ENCODE measurements at regions not wholly inside any gene's neighbourhood (a gene's known extent, or its start where the extent isn't known, plus 50 kb on each side); places are given as distances from the start of the nearest gene placed in this dataset.
"Not testable (repeated sequence)": the region's sequence is repeated elsewhere in the genome, so short reads cannot be mapped to it uniquely, and the experiment has no call there.

- Mint-ChIP-seq H3K9me3 (no peaks in the 10 kb centered on the region), H3K27ac (no peak overlapping the region), H3K4me3 (no peak overlapping the region), H3K4me1 (peaks cover 48% of the 10 kb centered on the region), H3K36me3 (no peaks in the 10 kb centered on the region), H3K27me3 (no peaks in the 10 kb centered on the region)
- no peak for ATAC-seq
Observed at GRCh38 chr15:69664572-69665571, 212.3 kb downstream of the RPLP1 start.

GRCh38 chr15:69665641-69666111, 213.1 kb downstream of the RPLP1 start:
- no peaks in the 10 kb centered on the region for H3K9me3 Mint-ChIP-seq
- no peaks in the 10 kb centered on the region for H3K27me3 Mint-ChIP-seq
- H3K36me3 Mint-ChIP-seq = no peaks in the 10 kb centered on the region
- H3K27ac Mint-ChIP-seq = no peak overlapping the region
- ATAC-seq = no peak
- peaks cover 53% of the 10 kb centered on the region for H3K4me1 Mint-ChIP-seq
- no peak overlapping the region for H3K4me3 Mint-ChIP-seq

- Mint-ChIP-seq H3K36me3 (no peaks in the 10 kb centered on the region), H3K4me3 (peak overlapping the region; percentile 20), H3K27me3 (no peaks in the 10 kb centered on the region), H3K4me1 (peaks cover 53% of the 10 kb centered on the region), H3K9me3 (no peaks in the 10 kb centered on the region), H3K27ac (peak overlapping the region; percentile 22)
- peak; percentile 47 for ATAC-seq
Observed at GRCh38 chr15:69666441-69666882, 213.8 kb downstream of the RPLP1 start.

GRCh38 chr15:69666921-69667811, 214.5 kb downstream of the RPLP1 start:
- Mint-ChIP-seq H3K36me3 (no peaks in the 10 kb centered on the region), H3K4me1 (peaks cover 53% of the 10 kb centered on the region), H3K27me3 (no peaks in the 10 kb centered on the region), H3K9me3 (no peaks in the 10 kb centered on the region), H3K27ac (peak overlapping the region; percentile 22), H3K4me3 (no peak overlapping the region)
- peak; percentile 65 for ATAC-seq

- no peaks in the 10 kb centered on the region for H3K9me3 Mint-ChIP-seq
- H3K4me1 Mint-ChIP-seq = peaks cover 53% of the 10 kb centered on the region
- H3K4me3 Mint-ChIP-seq = no peak overlapping the region
- peak; percentile 48 for ATAC-seq
- H3K36me3 Mint-ChIP-seq = no peaks in the 10 kb centered on the region
- no peaks in the 10 kb centered on the region for H3K27me3 Mint-ChIP-seq
- peak overlapping the region; percentile 74 for H3K27ac Mint-ChIP-seq
Observed at GRCh38 chr15:69668039-69668705, 215.6 kb downstream of the RPLP1 start.

- Mint-ChIP-seq H3K9me3 (no peaks in the 10 kb centered on the region), H3K27ac (peak overlapping the region; percentile 74), H3K27me3 (no peaks in the 10 kb centered on the region), H3K4me3 (peak overlapping the region; percentile 38), H3K36me3 (no peaks in the 10 kb centered on the region), H3K4me1 (peaks cover 53% of the 10 kb centered on the region)
- ATAC-seq = peak; percentile 81
Observed at GRCh38 chr15:69668963-69669362, 216.3 kb downstream of the RPLP1 start.

GRCh38 chr15:69669446-69669845, 216.8 kb downstream of the RPLP1 start:
- Mint-ChIP-seq H3K9me3 (no peaks in the 10 kb centered on the region), H3K27ac (peak overlapping the region; percentile 74), H3K27me3 (peaks cover under 1% of the 10 kb centered on the region), H3K36me3 (no peaks in the 10 kb centered on the region), H3K4me3 (peak overlapping the region; percentile 38), H3K4me1 (peaks cover 53% of the 10 kb centered on the region)
- ATAC-seq = no peak

- peaks cover 33% of the 10 kb centered on the region for H3K4me1 Mint-ChIP-seq
- peaks cover 22% of the 10 kb centered on the region for H3K27me3 Mint-ChIP-seq
- no peak overlapping the region for H3K4me3 Mint-ChIP-seq
- no peak overlapping the region for H3K27ac Mint-ChIP-seq
- no peaks in the 10 kb centered on the region for H3K9me3 Mint-ChIP-seq
- ATAC-seq = no peak
- no peaks in the 10 kb centered on the region for H3K36me3 Mint-ChIP-seq
Observed at GRCh38 chr15:69673291-69673881, 220.8 kb downstream of the RPLP1 start.

- no peak for ATAC-seq
- peaks cover 27% of the 10 kb centered on the region for H3K27me3 Mint-ChIP-seq
- no peaks in the 10 kb centered on the region for H3K9me3 Mint-ChIP-seq
- peaks cover 32% of the 10 kb centered on the region for H3K4me1 Mint-ChIP-seq
- no peaks in the 10 kb centered on the region for H3K36me3 Mint-ChIP-seq
- no peak overlapping the region for H3K4me3 Mint-ChIP-seq
- H3K27ac Mint-ChIP-seq = no peak overlapping the region
Observed at GRCh38 chr15:69675731-69676130, 223.1 kb downstream of the RPLP1 start.

- peak; percentile 67 for ATAC-seq
- Mint-ChIP-seq H3K36me3 (no peaks in the 10 kb centered on the region), H3K27ac (no peak overlapping the region), H3K4me3 (no peak overlapping the region), H3K27me3 (peaks cover 27% of the 10 kb centered on the region), H3K9me3 (no peaks in the 10 kb centered on the region), H3K4me1 (peaks cover 34% of the 10 kb centered on the region)
Observed at GRCh38 chr15:69677403-69677802, 224.8 kb downstream of the RPLP1 start.

GRCh38 chr15:69679623-69680228, 227.1 kb downstream of the RPLP1 start:
- H3K27me3 Mint-ChIP-seq = peaks cover 24% of the 10 kb centered on the region
- peaks cover 40% of the 10 kb centered on the region for H3K4me1 Mint-ChIP-seq
- H3K9me3 Mint-ChIP-seq = no peaks in the 10 kb centered on the region
- peak; percentile 97 for ATAC-seq
- peak overlapping the region; percentile 8 for H3K27ac Mint-ChIP-seq
- H3K4me3 Mint-ChIP-seq = no peak overlapping the region
- H3K36me3 Mint-ChIP-seq = no peaks in the 10 kb centered on the region

GRCh38 chr15:69684823-69685222, 232.2 kb downstream of the RPLP1 start:
- not testable (repeated sequence) for H3K4me3 Mint-ChIP-seq, H3K27ac Mint-ChIP-seq, ATAC-seq
- H3K27me3 Mint-ChIP-seq = peaks cover 50% of the 10 kb centered on the region
- H3K36me3 Mint-ChIP-seq = peaks cover 18% of the 10 kb centered on the region
- peaks cover 28% of the 10 kb centered on the region for H3K4me1 Mint-ChIP-seq
- peaks cover 14% of the 10 kb centered on the region for H3K9me3 Mint-ChIP-seq

- Mint-ChIP-seq H3K4me1 (peaks cover 19% of the 10 kb centered on the region), H3K27ac (peak overlapping the region; percentile 6), H3K36me3 (peaks cover 18% of the 10 kb centered on the region), H3K9me3 (peaks cover 14% of the 10 kb centered on the region), H3K4me3 (no peak overlapping the region), H3K27me3 (peaks cover 50% of the 10 kb centered on the region)
- no peak for ATAC-seq
Observed at GRCh38 chr15:69685512-69686452, 233.2 kb downstream of the RPLP1 start.

All from stimulated activated memory B cell treated with anti-CD40 and anti-IgM and Interleukin-4, amounts not matched to agents 10 μg/mL and 1 μg/mL and 100 μg/mL, for 72 hours (primary cell).